ENCODE measurements at regions not wholly inside any gene's neighbourhood (a gene's known extent, or its start where the extent isn't known, plus 50 kb on each side); places are given as distances from the start of the nearest gene placed in this dataset.

GRCh38 chr5:138655530-138656190 is 80.5 kb upstream of the HSPA9 start:
- no peak overlapping the region for H3K9ac ChIP-seq (ENCODE audit: control insufficient read depth, insufficient read depth, low read length)
- POLR2A ChIA-PET, result no interaction called here
- no peaks in the 10 kb centered on the region for H3K79me2 ChIP-seq (ENCODE audit: control insufficient read depth, insufficient read depth, low read length)
- H3K36me3 ChIP-seq (ENCODE audit: control insufficient read depth in 2 of 2, insufficient read depth in 2 of 2, low read length in 1 of 2), result no peaks in the 10 kb centered on the region
- no peaks in the 10 kb centered on the region for H4K20me1 ChIP-seq (ENCODE audit: control insufficient read depth, insufficient read depth)
- H3K27ac ChIP-seq (ENCODE audit: control insufficient read depth, insufficient read depth), result no peak overlapping the region
- ATAC-seq (no peak), FAIRE-seq (no peak), DNase-seq (ENCODE audit: low read depth, low spot score) (no peak)
- peaks cover 22% of the 10 kb centered on the region for H3K4me1 ChIP-seq (ENCODE audit: control insufficient read depth, insufficient read depth, low read length)
- H3K4me2 ChIP-seq (ENCODE audit: control insufficient read depth, insufficient read depth), result no peak overlapping the region
- no peak overlapping the region for H2AFZ ChIP-seq (ENCODE audit: control insufficient read depth, low read depth, low read length)
- 78% methylated on average over 6 of the region's 6 CpGs for WGBS (ENCODE audit: insufficient coverage, insufficient replicate concordance, low lambda C conversion rate, missing lambda C conversion rate)
- no peak overlapping the region for H3K4me3 ChIP-seq
- CTCF ChIA-PET, result interaction anchor here (1.1 kb wide), 1 partner anchor 48 kb away, joined by 3 read pairs; no protein-coding TSS in a partner anchor
- in situ Hi-C loops (cut with MboI) (no loop called here), intact Hi-C loops (cut with micrococcal nuclease; ENCODE audit: unreplicated experiment) (no loop called here)
- SMC1A ChIA-PET (ENCODE audit: uncharacterized antibody, unreplicated experiment), result no interaction called here
- no TSS peak for BruUV-seq (replicated peaks)
- RAD21 ChIA-PET (ENCODE audit: unreplicated experiment), result no interaction called here
- no peaks in the 10 kb centered on the region for H3K9me3 ChIP-seq (replicated peaks; ENCODE audit: control insufficient read depth, insufficient read depth, low read length)
- H3K27me3 ChIP-seq (replicated peaks in 1 of 2; ENCODE audit: control insufficient read depth in 2 of 2, insufficient read depth in 2 of 2, low read length in 1 of 2), result no peaks in the 10 kb centered on the region
- TF ChIP-seq ZBTB40 (IDR thresholded peaks at IDR 0.05; ENCODE audit: borderline replicate concordance), result no peak
- TF ChIP-seq ZNF592 (IDR thresholded peaks at IDR 0.05), result no peak
- TF ChIP-seq NRF1 (conservative IDR thresholded peaks at IDR 0.05; ENCODE audit: low read depth, low read length), result no peak
- TF ChIP-seq ZNF217 (IDR thresholded peaks at IDR 0.05), result no peak
- no peak for TF ChIP-seq ZNF384 (IDR thresholded peaks at IDR 0.05; ENCODE audit: borderline replicate concordance, low read depth, low read length)
- no peak for TF ChIP-seq ZBTB4 (CRISPR knock-in tag; IDR thresholded peaks at IDR 0.05)
- no peak for TF ChIP-seq STAT1 (conservative IDR thresholded peaks at IDR 0.05)
- TF ChIP-seq MTA3 (IDR thresholded peaks at IDR 0.05; ENCODE audit: borderline replicate concordance, low read length), result no peak

All from GM12878 (cell line).